ENCODE measurements at regions not wholly inside any gene's neighbourhood (a gene's known extent, or its start where the extent isn't known, plus 50 kb on each side); places are given as distances from the start of the nearest gene placed in this dataset.

GRCh38 chr18:76258209-76258608, 236.8 kb downstream of the ZNF516 start:
- no peak for DNase-seq (ENCODE audit: extremely low read depth, low read depth)

- DNase-seq (ENCODE audit: extremely low read depth, low read depth), result no peak
These were observed 239.9 kb downstream of the ZNF516 start for GRCh38 chr18:76255070-76255683.

- DNase-seq (ENCODE audit: extremely low read depth, low read depth), result no peak
These were observed 242.2 kb downstream of the ZNF516 start for GRCh38 chr18:76252880-76253279.

- DNase-seq (ENCODE audit: extremely low read depth, low read depth), result no peak
These were observed 242.9 kb downstream of the ZNF516 start for GRCh38 chr18:76252139-76252538.

GRCh38 chr18:76251691-76252090, 243.4 kb downstream of the ZNF516 start:
- no peak for DNase-seq (ENCODE audit: extremely low read depth, low read depth)

GRCh38 chr18:76246590-76246989, 248.5 kb downstream of the ZNF516 start:
- no peak for DNase-seq (ENCODE audit: extremely low read depth, low read depth)

- no peak for DNase-seq (ENCODE audit: extremely low read depth, low read depth)
These were observed 260.4 kb downstream of the ZNF516 start for GRCh38 chr18:76234676-76235060.

GRCh38 chr18:76233876-76234675, 261.0 kb downstream of the ZNF516 start:
- DNase-seq (ENCODE audit: extremely low read depth, low read depth), result no peak

- no peak for DNase-seq (ENCODE audit: extremely low read depth, low read depth)
These were observed 261.6 kb downstream of the ZNF516 start for GRCh38 chr18:76233406-76233805.

- no peak for DNase-seq (ENCODE audit: extremely low read depth, low read depth)
These were observed 262.3 kb downstream of the ZNF516 start for GRCh38 chr18:76232779-76233178.

GRCh38 chr18:76232010-76232409, 263.0 kb downstream of the ZNF516 start:
- no peak for DNase-seq (ENCODE audit: extremely low read depth, low read depth)

- DNase-seq (ENCODE audit: extremely low read depth, low read depth), result no peak
These were observed 263.6 kb downstream of the ZNF516 start for GRCh38 chr18:76231402-76231801.

GRCh38 chr18:76230791-76231190, 264.3 kb downstream of the ZNF516 start:
- DNase-seq (ENCODE audit: extremely low read depth, low read depth), result no peak

GRCh38 chr18:76228716-76229115, 266.3 kb downstream of the ZNF516 start:
- no peak for DNase-seq (ENCODE audit: extremely low read depth, low read depth)

GRCh38 chr18:76227759-76228158, 267.3 kb downstream of the ZNF516 start:
- no peak for DNase-seq (ENCODE audit: extremely low read depth, low read depth)

GRCh38 chr18:76223403-76223802, 271.6 kb downstream of the ZNF516 start:
- no peak for DNase-seq (ENCODE audit: extremely low read depth, low read depth)

GRCh38 chr18:76219023-76219422, 276.0 kb downstream of the ZNF516 start:
- no peak for DNase-seq (ENCODE audit: extremely low read depth, low read depth)

GRCh38 chr18:76216096-76216495, 278.9 kb downstream of the ZNF516 start:
- no peak for DNase-seq (ENCODE audit: extremely low read depth, low read depth)

GRCh38 chr18:76213991-76214390, 281.1 kb downstream of the ZNF516 start:
- DNase-seq (ENCODE audit: extremely low read depth, low read depth), result no peak

GRCh38 chr18:76212960-76213359, 282.1 kb downstream of the ZNF516 start:
- DNase-seq (ENCODE audit: extremely low read depth, low read depth), result no peak

GRCh38 chr18:76209597-76209996, 285.4 kb downstream of the ZNF516 start:
- no peak for DNase-seq (ENCODE audit: extremely low read depth, low read depth)

- no peak for DNase-seq (ENCODE audit: extremely low read depth, low read depth)
These were observed 286.2 kb downstream of the ZNF516 start for GRCh38 chr18:76208678-76209306.
